ENCODE measurements at regions not wholly inside any gene's neighbourhood (a gene's known extent, or its start where the extent isn't known, plus 50 kb on each side); places are given as distances from the start of the nearest gene placed in this dataset.
A peak's percentile ranks its signal among the peaks of the same experiment; 100 is the strongest.

DNA sequence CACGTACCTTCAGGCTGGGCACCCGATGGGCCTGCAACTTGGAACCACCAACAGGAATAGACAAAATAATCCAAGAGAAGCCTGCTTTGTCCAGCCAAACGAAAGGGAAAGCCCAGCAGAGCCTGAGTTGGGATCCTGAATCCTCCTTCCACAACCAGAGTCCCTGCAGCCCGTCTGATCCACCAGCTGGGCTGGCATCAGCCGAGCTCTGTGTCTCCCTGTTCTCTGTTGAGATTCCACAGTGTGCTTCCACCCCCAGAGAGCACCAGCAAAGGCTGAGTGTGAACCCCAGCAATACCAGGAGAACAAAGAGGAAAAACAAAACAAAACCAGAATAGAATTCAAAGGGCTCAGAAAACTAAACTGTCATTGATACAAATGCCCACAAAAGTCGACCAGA lies 68.8 kb upstream of the PRNP start:
- no peaks in the 10 kb centered on the region for H3K36me3 ChIP-seq
- H3K27me3 ChIP-seq, result no peaks in the 10 kb centered on the region
- no peaks in the 10 kb centered on the region for H4K20me1 ChIP-seq
- H3K4me3 ChIP-seq, result no peak overlapping the region
- peaks cover 19 to 28% (median 24%) of the 10 kb centered on the region in 10 experiments for H3K4me1 ChIP-seq
- no peak overlapping the region for H3K4me2 ChIP-seq
- TF ChIP-seq Cebpa-rat (IDR thresholded peaks at IDR 0.05), result no peak
- H3K27ac ChIP-seq, result no peak overlapping the region; a peak in 1 of 22 replicates
- H3K9me3 ChIP-seq (replicated peaks in 1 of 11), result peaks cover 8 to 53% (median 17%) of the 10 kb centered on the region in 11 experiments; a peak in 19 of 22 replicates
- H3K9ac ChIP-seq, result no peak overlapping the region

DNA sequence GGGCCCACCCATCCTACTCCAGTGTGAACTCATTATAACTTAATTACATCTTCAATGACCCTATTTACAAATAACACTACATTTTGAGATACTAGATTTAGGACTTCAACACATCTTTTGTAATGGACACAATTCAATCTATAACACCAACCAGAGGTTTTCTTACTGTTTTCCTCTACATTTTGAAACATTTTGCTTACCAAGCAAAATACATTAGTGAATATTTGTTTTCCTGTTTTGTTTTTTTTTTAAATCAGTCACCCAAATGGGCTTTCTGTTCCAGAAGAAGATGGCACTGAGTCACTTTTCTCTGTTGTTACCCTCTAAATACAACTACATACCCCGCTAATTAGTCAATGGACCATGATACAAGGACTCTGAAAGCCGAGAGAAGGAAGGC lies 69.2 kb upstream of the PRNP start:
- Histone ChIP-seq H3K36me3 (no peaks in the 10 kb centered on the region), H3K4me1 (peaks cover 19 to 28% (median 24%) of the 10 kb centered on the region in 10 experiments), H3K4me3 (no peak overlapping the region), H3K9me3 (replicated peaks in 1 of 11) (peaks cover 8 to 48% (median 14%) of the 10 kb centered on the region in 11 experiments; a peak in 19 of 22 replicates), H3K9ac (no peak overlapping the region), H3K4me2 (no peak overlapping the region), H3K27ac (no peak overlapping the region), H4K20me1 (no peaks in the 10 kb centered on the region), H3K27me3 (no peaks in the 10 kb centered on the region)
- no peak for TF ChIP-seq Cebpa-rat (IDR thresholded peaks at IDR 0.05)

DNA sequence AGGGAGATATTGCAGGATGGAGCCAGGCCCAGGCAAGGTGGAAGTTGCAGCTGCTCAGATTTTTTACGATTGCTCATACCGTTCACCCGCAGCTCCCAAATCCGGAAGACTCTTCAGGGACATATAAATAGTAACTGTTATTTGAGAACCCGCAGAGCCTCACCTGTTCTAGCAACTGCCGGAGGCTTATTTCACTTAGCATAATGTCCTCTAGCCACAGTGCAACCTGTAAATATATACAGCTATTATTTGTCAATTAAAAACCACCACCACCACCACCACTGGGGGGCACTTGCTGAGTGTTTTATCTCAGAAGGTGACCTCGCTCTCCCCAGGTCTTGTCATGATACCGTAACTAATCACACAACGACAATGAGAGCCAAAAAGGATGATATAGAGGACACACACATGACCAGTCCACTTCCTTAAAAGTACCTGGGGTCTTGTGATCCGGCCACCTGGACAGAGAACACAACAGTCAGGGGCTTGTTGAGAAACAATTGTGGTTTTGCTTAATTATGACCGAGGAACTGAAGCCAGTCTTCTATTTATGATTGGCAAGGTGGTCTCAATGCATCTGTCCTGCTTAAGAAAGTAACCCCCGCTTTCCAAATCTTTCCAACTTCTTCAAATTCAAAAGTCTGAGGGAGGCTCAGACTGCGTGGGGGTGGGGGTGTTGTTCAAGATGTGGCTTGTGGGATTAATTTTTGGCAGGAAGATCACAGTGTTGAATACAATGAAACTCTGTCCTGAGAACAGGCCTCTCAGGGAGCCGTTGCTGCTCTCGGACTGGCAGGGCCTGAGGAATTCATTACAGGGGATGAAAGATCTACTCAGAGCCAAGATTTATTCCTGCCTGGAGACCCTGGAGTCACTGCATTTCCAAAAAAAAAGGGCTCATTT lies 72.3 kb upstream of the PRNP start:
- Histone ChIP-seq H3K27me3 (no peaks in the 10 kb centered on the region), H3K9me3 (replicated peaks in 1 of 11) (peaks cover 4 to 37% (median 14%) of the 10 kb centered on the region in 11 experiments; a peak in 19 of 22 replicates), H3K9ac (peak overlapping the region in 8 of 11 experiments; percentile 10 to 57 (median 30); a peak in 11 of 22 replicates), H3K4me2 (peak overlapping the region; percentile 33 to 86 (median 58); a peak in 21 of 22 replicates), H3K27ac (peak overlapping the region in 9 of 11 experiments; percentile 12 to 65 (median 40); a peak in 14 of 22 replicates), H3K36me3 (no peaks in the 10 kb centered on the region), H3K4me1 (peaks cover 20 to 38% (median 26%) of the 10 kb centered on the region in 10 experiments), H4K20me1 (no peaks in the 10 kb centered on the region), H3K4me3 (no peak overlapping the region)
- TF ChIP-seq Cebpa-rat (IDR thresholded peaks at IDR 0.05), result no peak

DNA sequence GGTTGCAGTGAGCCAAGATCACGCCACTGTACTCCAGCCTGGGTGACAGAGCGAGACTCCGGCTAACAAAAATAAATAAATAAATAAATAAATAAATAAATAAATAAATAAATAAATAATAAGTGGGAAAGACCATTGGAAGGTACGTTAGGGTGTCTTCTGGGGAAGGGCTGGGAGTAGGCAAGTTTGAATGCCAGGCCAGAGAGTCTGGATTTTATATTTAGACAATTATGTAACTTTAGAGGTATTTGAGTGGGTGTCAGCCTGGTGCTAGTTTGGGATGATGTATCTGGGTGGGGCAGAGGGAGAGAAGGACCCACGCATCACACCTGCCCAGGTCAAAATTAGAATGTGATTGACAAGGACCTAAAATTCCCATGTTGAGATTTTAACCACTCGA lies 73.1 kb upstream of the PRNP start:
- Histone ChIP-seq H3K4me2 (peak overlapping the region in 7 of 11 experiments; percentile 39 to 75 (median 59); a peak in 3 of 22 replicates), H3K4me3 (no peak overlapping the region), H3K4me1 (peaks cover 13 to 32% (median 21%) of the 10 kb centered on the region in 10 experiments)

DNA sequence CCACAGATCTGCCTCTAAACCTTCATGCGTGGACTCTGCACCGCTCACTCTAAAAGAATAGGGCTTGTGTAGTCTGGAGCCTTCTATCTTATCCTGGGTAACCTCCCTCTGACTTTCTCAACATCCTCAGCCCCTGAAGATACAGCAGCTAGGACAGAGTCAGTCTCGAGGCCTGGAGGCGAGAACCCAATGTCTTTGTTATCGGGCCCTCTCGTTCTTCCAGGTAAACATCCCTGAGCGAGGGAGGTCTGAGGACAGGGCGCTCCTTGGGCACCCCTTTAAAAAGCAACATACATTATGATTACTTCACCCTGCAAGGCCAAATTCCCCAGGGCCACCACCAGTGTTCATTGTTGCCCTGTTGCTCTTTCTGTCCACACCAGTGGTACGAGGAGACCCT lies 75.4 kb upstream of the PRNP start:
- peaks cover 12 to 36% (median 21%) of the 10 kb centered on the region in 10 experiments for H3K4me1 ChIP-seq
- no peak for TF ChIP-seq Cebpa-rat (IDR thresholded peaks at IDR 0.05)
- H4K20me1 ChIP-seq, result no peaks in the 10 kb centered on the region
- H3K4me3 ChIP-seq, result no peak overlapping the region
- no peaks in the 10 kb centered on the region for H3K27me3 ChIP-seq
- no peak overlapping the region for H3K9ac ChIP-seq
- no peak overlapping the region for H3K27ac ChIP-seq
- H3K9me3 ChIP-seq (replicated peaks in 1 of 11), result peaks cover 0 to 10% (median 3%) of the 10 kb centered on the region in 11 experiments; a peak in 12 of 22 replicates
- no peaks in the 10 kb centered on the region for H3K36me3 ChIP-seq
- no peak overlapping the region for H3K4me2 ChIP-seq

More for the DNA sequence above, 73.1 kb upstream of the PRNP start:
- Histone ChIP-seq H3K9ac (no peak overlapping the region), H3K27ac (peak overlapping the region in 1 of 11 experiments; percentile 44; a peak in 2 of 22 replicates), H4K20me1 (no peaks in the 10 kb centered on the region), H3K9me3 (replicated peaks in 1 of 11) (peaks cover 4 to 31% (median 14%) of the 10 kb centered on the region in 11 experiments; a peak in 19 of 22 replicates), H3K27me3 (no peaks in the 10 kb centered on the region), H3K36me3 (no peaks in the 10 kb centered on the region)
- no peak for TF ChIP-seq Cebpa-rat (IDR thresholded peaks at IDR 0.05)

DNA sequence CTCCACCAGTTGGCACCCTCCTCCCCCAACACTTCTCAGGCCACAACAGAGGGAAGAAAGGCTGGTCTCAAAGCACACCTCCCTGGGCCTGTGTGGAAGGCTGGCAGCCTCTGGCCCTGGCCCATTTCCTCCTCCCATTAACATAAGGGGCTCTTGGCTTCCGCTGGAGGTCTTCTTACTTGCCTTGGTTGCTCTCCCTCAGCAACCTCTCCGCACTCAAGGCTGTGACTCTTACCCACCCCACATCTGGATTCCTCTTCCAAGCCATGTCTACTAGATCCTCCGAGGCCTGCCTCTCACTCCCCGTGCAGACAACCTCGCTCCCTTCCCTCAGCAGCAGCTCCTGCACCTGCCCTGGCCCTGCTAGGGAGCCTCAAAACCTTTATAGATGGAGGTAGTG lies 76.7 kb upstream of the PRNP start:
- no peak for TF ChIP-seq Cebpa-rat (IDR thresholded peaks at IDR 0.05)
- no peaks in the 10 kb centered on the region for H3K9me3 ChIP-seq (replicated peaks in 1 of 11)
- H4K20me1 ChIP-seq, result no peaks in the 10 kb centered on the region
- H3K4me2 ChIP-seq, result peak overlapping the region in 4 of 11 experiments; percentile 2 to 41 (median 34); a peak in 6 of 22 replicates
- peak overlapping the region in 1 of 11 experiments; percentile 35; a peak in 2 of 22 replicates for H3K27ac ChIP-seq
- H3K4me3 ChIP-seq, result no peak overlapping the region
- peaks cover 12 to 28% (median 17%) of the 10 kb centered on the region in 10 experiments for H3K4me1 ChIP-seq
- H3K27me3 ChIP-seq, result no peaks in the 10 kb centered on the region
- peak overlapping the region in 2 of 11 experiments; percentile 8 to 30; a peak in 1 of 22 replicates for H3K9ac ChIP-seq
- H3K36me3 ChIP-seq, result no peaks in the 10 kb centered on the region

DNA sequence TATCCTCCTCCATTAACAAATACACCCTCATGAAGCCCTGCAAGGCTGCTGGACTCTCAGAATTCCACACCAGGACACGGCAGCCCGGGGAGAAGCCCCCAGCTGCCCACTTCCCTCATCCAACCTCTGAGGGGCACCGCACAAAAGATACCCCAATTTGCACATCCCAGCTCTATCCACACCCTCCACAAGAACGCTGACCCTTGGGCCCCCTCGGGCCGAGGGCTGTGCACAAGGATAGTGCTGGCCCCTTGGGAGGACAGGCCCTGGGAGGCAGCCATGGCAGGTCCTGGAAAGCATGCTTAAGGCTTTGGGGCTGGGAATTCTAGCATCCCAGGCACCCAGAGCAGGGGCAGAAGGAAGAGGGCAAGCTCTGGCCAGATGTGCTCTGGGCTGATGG lies 77.4 kb upstream of the PRNP start:
- Histone ChIP-seq H3K9me3 (replicated peaks in 1 of 11) (no peaks in the 10 kb centered on the region), H3K4me2 (peak overlapping the region in 2 of 11 experiments; percentile 2 to 39; a peak in 1 of 22 replicates), H3K36me3 (no peaks in the 10 kb centered on the region), H3K4me3 (no peak overlapping the region), H3K4me1 (peaks cover 5 to 22% (median 11%) of the 10 kb centered on the region in 10 experiments), H3K9ac (peak overlapping the region in 1 of 11 experiments; percentile 8; a peak in 1 of 22 replicates), H3K27ac (no peak overlapping the region), H4K20me1 (no peaks in the 10 kb centered on the region), H3K27me3 (no peaks in the 10 kb centered on the region)
- no peak for TF ChIP-seq Cebpa-rat (IDR thresholded peaks at IDR 0.05)

DNA sequence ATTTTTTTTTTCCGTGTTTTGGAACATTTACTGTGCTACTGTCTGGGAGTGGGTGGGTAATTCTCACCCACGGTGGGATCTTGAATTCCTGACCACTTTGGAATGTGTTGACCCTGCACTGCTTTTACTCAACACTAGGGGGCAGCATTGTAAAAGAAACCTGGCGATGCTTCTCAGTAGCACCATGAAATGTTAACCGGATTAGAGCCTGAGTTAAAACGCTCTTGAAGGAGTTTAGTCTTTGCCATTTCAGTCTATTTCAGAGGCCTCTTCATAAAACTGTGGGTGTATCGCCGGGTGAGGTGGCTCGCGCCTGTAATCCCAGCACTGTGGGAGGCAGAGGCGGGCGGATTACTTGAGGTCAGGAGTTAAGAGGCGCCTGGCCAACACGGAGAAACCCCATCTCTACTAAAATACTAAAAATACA lies 79.0 kb upstream of the PRNP start:
- Histone ChIP-seq H3K36me3 (no peaks in the 10 kb centered on the region), H3K9ac (peak overlapping the region in 3 of 11 experiments; percentile 4 to 20 (median 7); a peak in 1 of 22 replicates), H3K27me3 (no peaks in the 10 kb centered on the region), H3K27ac (0 out of 22 replicates have a peak overlapping the region, but pooled peaks of 1 of the 11 experiments have one; percentile 8), H3K9me3 (replicated peaks in 1 of 11) (no peaks in the 10 kb centered on the region), H3K4me2 (peak overlapping the region in 2 of 11 experiments; percentile 3 to 45; a peak in 2 of 22 replicates), H3K4me3 (no peak overlapping the region), H3K4me1 (peaks cover 0 to 15% (median 3%) of the 10 kb centered on the region in 10 experiments; a peak in 10 of 20 replicates), H4K20me1 (no peaks in the 10 kb centered on the region)
- no peak for TF ChIP-seq Cebpa-rat (IDR thresholded peaks at IDR 0.05)

DNA sequence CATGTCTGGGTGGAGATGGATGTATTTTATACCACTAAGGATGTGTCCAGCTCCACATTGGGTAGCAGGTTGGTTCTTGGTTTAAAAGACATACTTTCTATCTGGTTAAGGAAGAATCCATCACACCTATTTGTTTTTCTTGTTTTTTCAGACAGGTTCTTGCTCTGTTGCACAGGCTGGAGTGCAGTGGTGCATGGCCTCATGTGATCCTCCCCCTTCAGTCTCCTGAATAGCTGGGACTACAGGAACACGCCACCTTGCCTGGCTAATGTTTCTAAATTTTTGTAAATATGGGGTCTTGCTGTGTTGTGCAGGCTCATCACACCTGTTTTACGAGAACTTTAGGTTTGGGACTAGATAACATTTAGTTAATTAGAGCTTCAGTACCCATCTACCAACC lies 80.2 kb upstream of the PRNP start:
- peaks cover 0 to 15% (median 3%) of the 10 kb centered on the region in 10 experiments; a peak in 10 of 20 replicates for H3K4me1 ChIP-seq
- H4K20me1 ChIP-seq, result no peaks in the 10 kb centered on the region
- H3K9me3 ChIP-seq (replicated peaks in 1 of 11), result no peaks in the 10 kb centered on the region
- no peak overlapping the region for H3K27ac ChIP-seq
- no peak overlapping the region for H3K9ac ChIP-seq
- H3K4me3 ChIP-seq, result no peak overlapping the region
- no peak overlapping the region for H3K4me2 ChIP-seq
- no peaks in the 10 kb centered on the region for H3K36me3 ChIP-seq
- no peaks in the 10 kb centered on the region for H3K27me3 ChIP-seq
- no peak for TF ChIP-seq Cebpa-rat (IDR thresholded peaks at IDR 0.05)

Measured in BLaER1 treated with 17β-estradiol and CSF1 and Interleukin-3, amounts not matched to agents 10 nM and 100 nM (cell line).